ENCODE measurements at regions not wholly inside any gene's neighbourhood (a gene's known extent, or its start where the extent isn't known, plus 50 kb on each side); places are given as distances from the start of the nearest gene placed in this dataset.

- TF ChIP-seq, protein P1, sequence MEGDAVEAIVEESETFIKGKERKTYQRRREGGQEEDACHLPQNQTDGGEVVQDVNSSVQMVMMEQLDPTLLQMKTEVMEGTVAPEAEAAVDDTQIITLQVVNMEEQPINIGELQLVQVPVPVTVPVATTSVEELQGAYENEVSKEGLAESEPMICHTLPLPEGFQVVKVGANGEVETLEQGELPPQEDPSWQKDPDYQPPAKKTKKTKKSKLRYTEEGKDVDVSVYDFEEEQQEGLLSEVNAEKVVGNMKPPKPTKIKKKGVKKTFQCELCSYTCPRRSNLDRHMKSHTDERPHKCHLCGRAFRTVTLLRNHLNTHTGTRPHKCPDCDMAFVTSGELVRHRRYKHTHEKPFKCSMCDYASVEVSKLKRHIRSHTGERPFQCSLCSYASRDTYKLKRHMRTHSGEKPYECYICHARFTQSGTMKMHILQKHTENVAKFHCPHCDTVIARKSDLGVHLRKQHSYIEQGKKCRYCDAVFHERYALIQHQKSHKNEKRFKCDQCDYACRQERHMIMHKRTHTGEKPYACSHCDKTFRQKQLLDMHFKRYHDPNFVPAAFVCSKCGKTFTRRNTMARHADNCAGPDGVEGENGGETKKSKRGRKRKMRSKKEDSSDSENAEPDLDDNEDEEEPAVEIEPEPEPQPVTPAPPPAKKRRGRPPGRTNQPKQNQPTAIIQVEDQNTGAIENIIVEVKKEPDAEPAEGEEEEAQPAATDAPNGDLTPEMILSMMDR (IDR thresholded peaks at IDR 0.05): no peak
- H3K4me3 ChIP-seq: no peak overlapping the region
- H3K36me3 ChIP-seq: no peaks in the 10 kb centered on the region
- no peaks in the 10 kb centered on the region for H3K9me3 ChIP-seq
- H3K4me1 ChIP-seq: no peaks in the 10 kb centered on the region
- DNase-seq (ENCODE audit: low spot score): no peak
- H3K27me3 ChIP-seq: no peaks in the 10 kb centered on the region
- H3K27ac ChIP-seq: no peak overlapping the region
These were observed 123.9 kb downstream of the SHOX2 start for GRCh38 chr3:157982359-157982758.

DNA sequence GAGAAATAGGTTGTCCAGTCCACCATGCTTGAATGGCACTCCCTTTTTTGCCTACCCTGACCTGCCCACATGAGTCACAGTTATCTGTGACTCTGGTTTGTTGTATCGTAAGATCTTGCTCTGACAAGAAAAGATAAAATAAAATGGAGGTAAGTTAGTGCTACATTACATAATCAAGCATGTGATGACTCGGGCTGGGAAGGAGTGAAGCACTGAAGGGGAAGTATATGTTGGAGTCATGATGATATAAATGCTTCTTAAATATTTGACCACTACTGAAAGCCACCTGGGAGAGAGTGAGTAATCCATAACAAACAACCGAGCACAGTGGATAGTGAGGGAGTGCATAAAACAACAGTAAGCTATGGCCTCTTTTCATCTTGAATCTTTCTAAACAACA lies 124.4 kb downstream of the SHOX2 start:
- Histone ChIP-seq H3K36me3 (no peaks in the 10 kb centered on the region), H3K27me3 (no peaks in the 10 kb centered on the region), H3K9me3 (no peaks in the 10 kb centered on the region), H3K4me3 (no peak overlapping the region), H3K4me1 (no peaks in the 10 kb centered on the region), H3K27ac (no peak overlapping the region)
- no peak for DNase-seq (ENCODE audit: low spot score)
- TF ChIP-seq, protein P1 (IDR thresholded peaks at IDR 0.05): no peak

- DNase-seq (ENCODE audit: low spot score): no peak
- TF ChIP-seq, protein P1 (IDR thresholded peaks at IDR 0.05): no peak
- no peaks in the 10 kb centered on the region for H3K4me1 ChIP-seq
These were observed 127.2 kb downstream of the SHOX2 start for GRCh38 chr3:157979022-157979421.

DNA sequence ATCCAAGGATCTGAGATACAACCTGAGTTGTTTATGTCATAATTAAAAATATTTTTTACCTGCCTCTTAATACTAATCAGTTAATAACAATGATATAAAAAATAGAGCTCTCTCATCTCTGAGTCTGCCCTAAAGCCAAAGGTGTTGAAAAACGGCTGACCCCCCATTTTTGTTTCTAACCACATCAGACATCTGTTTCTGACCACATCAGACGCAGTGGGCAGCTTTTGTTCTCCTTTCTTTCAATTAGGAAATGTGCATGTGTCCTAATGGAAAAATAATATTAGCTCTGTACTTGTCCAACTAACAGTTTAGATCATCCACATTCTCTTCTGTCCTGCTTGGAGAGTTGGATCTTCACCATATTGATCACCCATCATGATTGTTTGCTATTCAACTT lies 144.6 kb downstream of the SHOX2 start:
- no peaks in the 10 kb centered on the region for H3K36me3 ChIP-seq
- H3K4me3 ChIP-seq: no peak overlapping the region
- no peak for DNase-seq (ENCODE audit: low spot score)
- H3K27me3 ChIP-seq: no peaks in the 10 kb centered on the region
- H3K9me3 ChIP-seq: no peaks in the 10 kb centered on the region
- no peaks in the 10 kb centered on the region for H3K4me1 ChIP-seq
- H3K27ac ChIP-seq: no peak overlapping the region
- TF ChIP-seq, protein P1 (IDR thresholded peaks at IDR 0.05): no peak

More at GRCh38 chr3:157979022-157979421, 127.2 kb downstream of the SHOX2 start:
- Histone ChIP-seq H3K27ac (no peak overlapping the region), H3K36me3 (no peaks in the 10 kb centered on the region), H3K4me3 (no peak overlapping the region), H3K27me3 (no peaks in the 10 kb centered on the region), H3K9me3 (no peaks in the 10 kb centered on the region)

GRCh38 chr3:157958457-157958856 lies 147.8 kb downstream of the SHOX2 start:
- Histone ChIP-seq H3K4me3 (no peak overlapping the region), H3K27ac (no peak overlapping the region)

GRCh38 chr3:157956850-157957249 lies 149.4 kb downstream of the SHOX2 start:
- Histone ChIP-seq H3K27me3 (no peaks in the 10 kb centered on the region), H3K27ac (no peak overlapping the region), H3K9me3 (no peaks in the 10 kb centered on the region), H3K4me3 (no peak overlapping the region), H3K36me3 (no peaks in the 10 kb centered on the region), H3K4me1 (no peaks in the 10 kb centered on the region)
- TF ChIP-seq, protein P1 (IDR thresholded peaks at IDR 0.05): no peak
- DNase-seq (ENCODE audit: low spot score): no peak

More at GRCh38 chr3:157958457-157958856, 147.8 kb downstream of the SHOX2 start:
- no peak for DNase-seq (ENCODE audit: low spot score)
- no peaks in the 10 kb centered on the region for H3K4me1 ChIP-seq
- TF ChIP-seq, protein P1 (IDR thresholded peaks at IDR 0.05): no peak
- H3K9me3 ChIP-seq: no peaks in the 10 kb centered on the region
- no peaks in the 10 kb centered on the region for H3K36me3 ChIP-seq
- H3K27me3 ChIP-seq: no peaks in the 10 kb centered on the region

All from right atrium auricular region (tissue), 2 donors.